RWPE2 (cell line): ENCODE measurements at regions not wholly inside any gene's neighbourhood (a gene's known extent, or its start where the extent isn't known, plus 50 kb on each side); places are given as distances from the start of the nearest gene placed in this dataset.

Experiments
- ATAC-seq: fragments of 200-7000 bp; cut with Tn5 transposase; 3 replicates; pipeline ENCODE4 v1.9.1; 2021; ENCODE audit warnings: low read depth
- DNase-seq: peaks from one replicate; pipeline ENCODE4 v3.0.0-alpha.2; 2020; ENCODE audit warnings: low spot score
- H3K27ac ChIP-seq: fragments of 450-650 bp; 2 replicates; pipeline ENCODE4 v1.5.1; 2017; ENCODE audit warnings: mild to moderate bottlenecking; ENCODE audit not compliant: poor library complexity, severe bottlenecking
- H3K27me3 ChIP-seq: fragments of 250-450 bp; sonication (Bioruptor Pico); 2 replicates; pipeline ENCODE4 v1.5.1; 2021; ENCODE audit warnings: mild to moderate bottlenecking, moderate library complexity; ENCODE audit not compliant: insufficient read depth, poor library complexity, severe bottlenecking
- H3K36me3 ChIP-seq: fragments of 250-450 bp; sonication (Bioruptor Pico); 2 replicates; pipeline ENCODE4 v1.5.1; 2020; ENCODE audit warnings: low read depth, mild to moderate bottlenecking, moderate library complexity
- H3K4me1 ChIP-seq: fragments of 250-450 bp; sonication (Bioruptor Pico); 2 replicates; pipeline ENCODE4 v1.5.1; 2021; ENCODE audit warnings: mild to moderate bottlenecking, moderate library complexity; ENCODE audit not compliant: insufficient read depth, poor library complexity, severe bottlenecking
- H3K4me3 ChIP-seq: fragments of 250-450 bp; sonication (Bioruptor Pico); 2 replicates; pipeline ENCODE4 v1.5.1; 2021; ENCODE audit warnings: mild to moderate bottlenecking, moderate library complexity; ENCODE audit not compliant: severe bottlenecking
- H3K9me3 ChIP-seq: fragments of 250-450 bp; sonication (Bioruptor Pico); 2 replicates; pipeline ENCODE4 v1.5.1; 2021; ENCODE audit warnings: mild to moderate bottlenecking, moderate library complexity; ENCODE audit not compliant: severe bottlenecking
- CTCF ChIP-seq: fragments of 450-650 bp; IDR thresholded peaks from one replicate; pipeline ENCODE4 v1.5.1; 2017; ENCODE audit warnings: mild to moderate bottlenecking, moderate library complexity; ENCODE audit not compliant: poor library complexity, severe bottlenecking

GRCh38 chr10:130836344-130836743 lies 475.2 kb downstream of the TCERG1L start:
- no peak for TF ChIP-seq CTCF
- Histone ChIP-seq H3K9me3 (no peaks in the 10 kb centered on the region), H3K4me3 (no peak overlapping the region), H3K27ac (no peak overlapping the region), H3K36me3 (no peaks in the 10 kb centered on the region), H3K4me1 (no peaks in the 10 kb centered on the region), H3K27me3 (no peaks in the 10 kb centered on the region)
- no peak for DNase-seq
- no peak for ATAC-seq

- no peaks in the 10 kb centered on the region for H3K9me3 ChIP-seq
- no peaks in the 10 kb centered on the region for H3K4me1 ChIP-seq
- DNase-seq, result no peak
- H3K36me3 ChIP-seq, result no peaks in the 10 kb centered on the region
- no peaks in the 10 kb centered on the region for H3K27me3 ChIP-seq
- H3K4me3 ChIP-seq, result no peak overlapping the region
- H3K27ac ChIP-seq, result no peak overlapping the region
- TF ChIP-seq CTCF, result no peak
- no peak for ATAC-seq
Measured at GRCh38 chr10:130843051-130843653, 468.4 kb downstream of the TCERG1L start.

- TF ChIP-seq CTCF, result no peak
- no peaks in the 10 kb centered on the region for H3K4me1 ChIP-seq
- H3K4me3 ChIP-seq, result no peak overlapping the region
- H3K9me3 ChIP-seq, result no peaks in the 10 kb centered on the region
- H3K36me3 ChIP-seq, result no peaks in the 10 kb centered on the region
- no peaks in the 10 kb centered on the region for H3K27me3 ChIP-seq
- DNase-seq (no peak), ATAC-seq (no peak)
- H3K27ac ChIP-seq, result no peak overlapping the region
Measured at GRCh38 chr10:130844310-130844709, 467.2 kb downstream of the TCERG1L start.

GRCh38 chr10:130847170-130847569 lies 464.4 kb downstream of the TCERG1L start:
- Histone ChIP-seq H3K27ac (no peak overlapping the region), H3K27me3 (no peaks in the 10 kb centered on the region), H3K36me3 (no peaks in the 10 kb centered on the region), H3K4me1 (no peaks in the 10 kb centered on the region), H3K4me3 (no peak overlapping the region), H3K9me3 (no peaks in the 10 kb centered on the region)
- TF ChIP-seq CTCF, result no peak
- no peak for DNase-seq
- ATAC-seq, result no peak

- H3K4me3 ChIP-seq, result no peak overlapping the region
- H3K27ac ChIP-seq, result no peak overlapping the region
- DNase-seq (no peak), ATAC-seq (no peak)
- peaks cover 2% of the 10 kb centered on the region for H3K9me3 ChIP-seq
- TF ChIP-seq CTCF, result no peak
- H3K27me3 ChIP-seq, result no peaks in the 10 kb centered on the region
- no peaks in the 10 kb centered on the region for H3K36me3 ChIP-seq
- no peaks in the 10 kb centered on the region for H3K4me1 ChIP-seq
Measured at GRCh38 chr10:130848855-130849254, 462.7 kb downstream of the TCERG1L start.
